Right kidney (tissue), 1 donor: ENCODE measurements at regions not wholly inside any gene's neighbourhood (a gene's known extent, or its start where the extent isn't known, plus 50 kb on each side); places are given as distances from the start of the nearest gene placed in this dataset.
A peak's percentile ranks its signal among the peaks of the same experiment; 100 is the strongest.
"Not testable (repeated sequence)": the region's sequence is repeated elsewhere in the genome, so short reads cannot be mapped to it uniquely, and the experiment has no call there.

ENCODE experiments used
- DNase-seq: peaks from one replicate; pipeline ENCODE4 v3.0.0-alpha.2; 2016

GRCh38 chr1:34371179-34371578 lies 194.5 kb downstream of the C1orf94 start:
- not testable (repeated sequence) for DNase-seq

GRCh38 chr1:34371829-34372532 lies 195.3 kb downstream of the C1orf94 start:
- no peak for DNase-seq

- DNase-seq, result no peak
Observed at GRCh38 chr1:34372891-34373290, 196.2 kb downstream of the C1orf94 start.

GRCh38 chr1:34373912-34374311 lies 197.2 kb downstream of the C1orf94 start:
- DNase-seq, result no peak

GRCh38 chr1:34376531-34376930 lies 199.8 kb downstream of the C1orf94 start:
- DNase-seq, result no peak

- DNase-seq, result no peak
Observed at GRCh38 chr1:34378968-34379856, 202.5 kb downstream of the C1orf94 start.

- DNase-seq, result no peak
Observed at GRCh38 chr1:34379911-34380310, 203.2 kb downstream of the C1orf94 start.

- no peak for DNase-seq
Observed at GRCh38 chr1:34380526-34381124, 203.9 kb downstream of the C1orf94 start.

- no peak for DNase-seq
Observed at GRCh38 chr1:34389974-34390373, 213.3 kb downstream of the C1orf94 start.

- no peak for DNase-seq
Observed at GRCh38 chr1:34396042-34396441, 219.3 kb downstream of the C1orf94 start.

- no peak for DNase-seq
Observed at GRCh38 chr1:34398241-34398915, 221.7 kb downstream of the C1orf94 start.

GRCh38 chr1:34398916-34399275 lies 222.2 kb downstream of the C1orf94 start:
- DNase-seq, result no peak

- no peak for DNase-seq
Observed at GRCh38 chr1:34400675-34401074, 224.0 kb downstream of the C1orf94 start.

- no peak for DNase-seq
Observed at GRCh38 chr1:34403156-34403555, 226.4 kb downstream of the C1orf94 start.

GRCh38 chr1:34404804-34405203 lies 228.1 kb downstream of the C1orf94 start:
- no peak for DNase-seq

- DNase-seq, result no peak
Observed at GRCh38 chr1:34405266-34405959, 228.7 kb downstream of the C1orf94 start.

- DNase-seq, result no peak
Observed at GRCh38 chr1:34406377-34406776, 229.7 kb downstream of the C1orf94 start.

GRCh38 chr1:34406833-34407539 lies 230.3 kb downstream of the C1orf94 start:
- DNase-seq, result peak; percentile 6

GRCh38 chr1:34408011-34408410 lies 231.3 kb downstream of the C1orf94 start:
- DNase-seq, result no peak

- no peak for DNase-seq
Observed at GRCh38 chr1:34409689-34410229, 233.1 kb downstream of the C1orf94 start.
